NB4 (cell line): ENCODE measurements at regions not wholly inside any gene's neighbourhood (a gene's known extent, or its start where the extent isn't known, plus 50 kb on each side); places are given as distances from the start of the nearest gene placed in this dataset.

ENCODE experiments used
- DNase-seq: peaks from one replicate; pipeline ENCODE4 v3.0.0; 2010; ENCODE audit warnings: low read depth
- H3K4me3 ChIP-seq: one replicate; pipeline ENCODE4 v1.5.1; 2011; ENCODE audit warnings: mild to moderate bottlenecking, low read depth, low read length, moderate library complexity
- CTCF ChIP-seq: IDR thresholded peaks from one replicate; pipeline ENCODE4 v1.5.1; 2012; ENCODE audit warnings: low read depth, low read length
- MAX ChIP-seq: IDR thresholded peaks from 2 replicates; pipeline ENCODE4 v1.6.1; 2011; ENCODE audit warnings: low read depth, low read length
- MYC ChIP-seq: IDR thresholded peaks from 2 replicates; pipeline ENCODE4 v1.6.1; 2011; ENCODE audit warnings: low read depth, low read length
- POLR2A ChIP-seq: IDR thresholded peaks from 2 replicates; pipeline ENCODE4 v1.6.1; 2011; ENCODE audit warnings: mild to moderate bottlenecking; ENCODE audit not compliant: insufficient read length; ENCODE audit errors: extremely low read depth

GRCh38 chr14:104283197-104284106 lies 145.1 kb downstream of the KIF26A start:
- no peak overlapping the region for H3K4me3 ChIP-seq
- no peak for TF ChIP-seq MYC
- no peak for TF ChIP-seq POLR2A
- no peak for TF ChIP-seq MAX
- no peak for TF ChIP-seq CTCF
- no peak for DNase-seq

- TF ChIP-seq MAX (no peak), POLR2A (no peak), CTCF (no peak), MYC (no peak)
- no peak for DNase-seq
- H3K4me3 ChIP-seq: no peak overlapping the region
Measured at GRCh38 chr14:104284107-104284592, 145.8 kb downstream of the KIF26A start.

GRCh38 chr14:104284636-104285507 lies 146.5 kb downstream of the KIF26A start:
- DNase-seq: no peak
- no peak for TF ChIP-seq MAX
- no peak for TF ChIP-seq MYC
- no peak for TF ChIP-seq CTCF
- TF ChIP-seq POLR2A: no peak
- no peak overlapping the region for H3K4me3 ChIP-seq

- TF ChIP-seq CTCF: no peak
- no peak for TF ChIP-seq MYC
- TF ChIP-seq MAX: no peak
- TF ChIP-seq POLR2A: no peak
- H3K4me3 ChIP-seq: no peak overlapping the region
- no peak for DNase-seq
Measured at GRCh38 chr14:104285508-104285840, 147.1 kb downstream of the KIF26A start.

GRCh38 chr14:104286086-104286485 lies 147.7 kb downstream of the KIF26A start:
- DNase-seq: no peak
- no peak for TF ChIP-seq MYC
- no peak for TF ChIP-seq CTCF
- TF ChIP-seq MAX: no peak
- no peak overlapping the region for H3K4me3 ChIP-seq
